Ovary (tissue), 7 donors: ENCODE measurements at regions not wholly inside any gene's neighbourhood (a gene's known extent, or its start where the extent isn't known, plus 50 kb on each side); places are given as distances from the start of the nearest gene placed in this dataset.

ENCODE experiments used
- DNase-seq, 5 donors: peaks; one replicate each; pipeline ENCODE4 v3.0.0-alpha.2; 2019 to 2020
- H3K27ac ChIP-seq, 2 donors: fragments of 200-600 bp; one replicate each; pipeline versions ENCODE4 v1.5.1 to v1.8.0; 2019 to 2022
- H3K27me3 ChIP-seq: fragments of 200-600 bp; one replicate; pipeline ENCODE4 v1.8.0; 2022
- H3K36me3 ChIP-seq: fragments of 200-600 bp; sonication (generic); one replicate; pipeline ENCODE4 v1.5.1; 2019
- H3K4me1 ChIP-seq: one replicate; pipeline ENCODE4 v1.8.1; 2013; ENCODE audit warnings: mild to moderate bottlenecking, moderate library complexity; ENCODE audit not compliant: insufficient read depth
- H3K4me3 ChIP-seq: fragments of 200-600 bp; sonication (generic); one replicate; pipeline ENCODE4 v1.5.1; 2017
- H3K9me3 ChIP-seq, 2 donors: fragments of 200-600 bp in 1 of 2; sonication (generic) in 1 of 2; one replicate each; pipeline versions ENCODE4 v1.5.1 to v1.8.1; 2013 to 2019; ENCODE audit warnings: mild to moderate bottlenecking in 1 of 2, moderate library complexity in 1 of 2
- EP300 ChIP-seq: sonication (generic); formaldehyde crosslinking; IDR thresholded peaks from one replicate; pipeline ENCODE4 v1.6.1; 2017; ENCODE audit warnings: antibody characterized with exemption
- POLR2A ChIP-seq: fragments of 450-650 bp; IDR thresholded peaks from one replicate; pipeline ENCODE4 v1.6.1; 2017; ENCODE audit warnings: antibody characterized with exemption, mild to moderate bottlenecking, moderate library complexity
- WGBS, 3 donors: extraction: QIAGEN DNeasy Blood & Tissue Kit in 1 of 3; methylation state at CpG; one replicate each; pipeline versions ENCODE4 v1.1.5 to v1.1.7; 2013 to 2017; 5-methylcytosine and 5-hydroxymethylcytosine counted together
- intact Hi-C, 4 donors: fragments of 100-400 bp; cut with DNase I; formaldehyde crosslinking; loops; one replicate each; pipeline versions ENCODE4 v1.11.0 to v1.15.1; 2022 to 2023
- TF ChIP-seq, protein P1 (sequence below), 3 donors: fragments of 450-650 bp in 2 of 3; fragments of 200-600 bp in 1 of 3; IDR thresholded peaks; one replicate each; pipeline versions ENCODE4 v1.5.1 to v1.8.0; 2016 to 2022; ENCODE audit warnings: antibody characterized with exemption in 3 of 3, mild to moderate bottlenecking in 1 of 3
- donor health status: DM: no; HTN: no; CAD: no; lungs with moderate emphysema.
- donor health status: DM: no; HTN: no; CAD: no.
- donor health status: Bipolar disorder and iron deficiency.
- donor health status: DM: no; HTN: no; CAD: no.
- donor health status: DM: yes; HTN: yes; CAD: no.

DNA sequence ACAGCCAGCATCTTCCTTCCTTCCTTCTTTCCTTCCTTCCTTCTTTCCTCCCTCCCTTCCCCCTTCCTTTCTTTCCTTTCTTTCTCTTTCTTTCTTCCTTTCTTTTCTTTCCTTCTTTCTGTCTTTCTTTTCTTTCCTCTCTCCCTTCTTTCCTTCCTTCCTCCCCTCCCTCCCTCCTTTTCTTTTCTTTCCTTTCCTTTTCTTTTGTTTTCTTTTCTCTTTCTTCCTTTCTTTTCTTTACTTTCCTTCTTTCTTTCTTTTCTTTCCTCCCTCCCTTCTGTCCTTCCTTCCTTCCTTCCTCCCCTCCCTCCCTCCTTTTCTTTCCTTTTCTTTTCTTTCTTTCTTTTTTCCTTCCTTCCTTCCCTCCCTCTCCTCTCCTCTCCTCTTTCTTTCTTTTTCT, 296.0 kb upstream of the LRRTM4 start:
- Histone ChIP-seq H3K4me3 (no peak overlapping the region), H3K27me3 (no peaks in the 10 kb centered on the region), H3K36me3 (no peaks in the 10 kb centered on the region), H3K27ac (no peak overlapping the region), H3K4me1 (no peaks in the 10 kb centered on the region), H3K9me3 (no peaks in the 10 kb centered on the region)
- intact Hi-C loops = no loop called here
- no peak for DNase-seq
- TF ChIP-seq, protein P1, sequence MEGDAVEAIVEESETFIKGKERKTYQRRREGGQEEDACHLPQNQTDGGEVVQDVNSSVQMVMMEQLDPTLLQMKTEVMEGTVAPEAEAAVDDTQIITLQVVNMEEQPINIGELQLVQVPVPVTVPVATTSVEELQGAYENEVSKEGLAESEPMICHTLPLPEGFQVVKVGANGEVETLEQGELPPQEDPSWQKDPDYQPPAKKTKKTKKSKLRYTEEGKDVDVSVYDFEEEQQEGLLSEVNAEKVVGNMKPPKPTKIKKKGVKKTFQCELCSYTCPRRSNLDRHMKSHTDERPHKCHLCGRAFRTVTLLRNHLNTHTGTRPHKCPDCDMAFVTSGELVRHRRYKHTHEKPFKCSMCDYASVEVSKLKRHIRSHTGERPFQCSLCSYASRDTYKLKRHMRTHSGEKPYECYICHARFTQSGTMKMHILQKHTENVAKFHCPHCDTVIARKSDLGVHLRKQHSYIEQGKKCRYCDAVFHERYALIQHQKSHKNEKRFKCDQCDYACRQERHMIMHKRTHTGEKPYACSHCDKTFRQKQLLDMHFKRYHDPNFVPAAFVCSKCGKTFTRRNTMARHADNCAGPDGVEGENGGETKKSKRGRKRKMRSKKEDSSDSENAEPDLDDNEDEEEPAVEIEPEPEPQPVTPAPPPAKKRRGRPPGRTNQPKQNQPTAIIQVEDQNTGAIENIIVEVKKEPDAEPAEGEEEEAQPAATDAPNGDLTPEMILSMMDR (IDR thresholded peaks at IDR 0.05) = no peak
- TF ChIP-seq POLR2A (no peak), EP300 (no peak)

DNA sequence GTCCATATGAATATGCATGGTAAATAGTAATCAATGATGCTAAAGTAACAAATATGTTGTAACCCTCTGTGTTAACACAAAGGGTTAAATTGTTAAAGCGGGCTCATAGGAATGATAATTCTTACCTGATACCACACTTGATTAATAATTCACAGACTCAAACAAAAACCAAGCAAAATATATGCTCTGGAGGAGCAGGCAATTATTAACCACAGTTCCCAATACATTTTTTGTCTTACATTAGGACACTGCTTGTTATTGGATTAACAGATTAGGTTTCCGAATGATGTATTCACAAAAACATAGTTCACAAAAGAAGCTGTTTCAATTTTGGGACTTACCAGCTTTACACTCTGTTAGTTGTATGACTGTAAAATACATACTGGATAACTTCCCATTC, 300.9 kb upstream of the LRRTM4 start:
- Histone ChIP-seq H3K27me3 (no peaks in the 10 kb centered on the region), H3K27ac (no peak overlapping the region), H3K36me3 (no peaks in the 10 kb centered on the region), H3K9me3 (no peaks in the 10 kb centered on the region), H3K4me3 (no peak overlapping the region), H3K4me1 (no peaks in the 10 kb centered on the region)
- DNase-seq = no peak
- intact Hi-C loops = no loop called here
- TF ChIP-seq POLR2A = no peak
- no peak for TF ChIP-seq EP300
- TF ChIP-seq, protein P1 (IDR thresholded peaks at IDR 0.05) = no peak
- WGBS, 3 donors = 73 to 85% (median 80%) methylated on average over 2 of the region's 2 CpGs

DNA sequence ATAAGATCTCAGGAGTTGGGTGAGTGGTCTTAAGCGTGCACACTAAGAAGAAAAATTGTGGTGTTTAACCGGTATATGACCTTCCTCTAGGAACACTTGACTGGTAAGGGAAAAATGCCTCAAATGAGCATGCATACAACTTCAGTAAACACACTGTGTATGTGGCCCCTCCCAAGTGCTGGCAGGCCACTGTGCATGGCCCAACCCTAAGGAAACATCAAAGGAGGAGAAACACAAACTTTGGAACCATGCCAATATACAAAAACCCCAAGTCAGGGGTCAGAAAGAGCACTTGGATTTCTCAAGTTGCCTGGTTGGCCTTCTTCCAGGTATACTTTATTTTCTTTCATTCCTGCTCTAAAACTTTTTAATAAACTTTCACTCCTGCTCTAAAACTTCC, 308.9 kb upstream of the LRRTM4 start:
- intact Hi-C loops = no loop called here
- H3K4me3 ChIP-seq = no peak overlapping the region
- no peaks in the 10 kb centered on the region for H3K27me3 ChIP-seq
- no peak overlapping the region for H3K27ac ChIP-seq
- no peak for TF ChIP-seq EP300
- DNase-seq = no peak
- 84 to 91% (median 88%) methylated on average over 2 of the region's 2 CpGs for WGBS, 3 donors
- no peaks in the 10 kb centered on the region for H3K36me3 ChIP-seq
- H3K9me3 ChIP-seq = no peaks in the 10 kb centered on the region
- no peaks in the 10 kb centered on the region for H3K4me1 ChIP-seq

DNA sequence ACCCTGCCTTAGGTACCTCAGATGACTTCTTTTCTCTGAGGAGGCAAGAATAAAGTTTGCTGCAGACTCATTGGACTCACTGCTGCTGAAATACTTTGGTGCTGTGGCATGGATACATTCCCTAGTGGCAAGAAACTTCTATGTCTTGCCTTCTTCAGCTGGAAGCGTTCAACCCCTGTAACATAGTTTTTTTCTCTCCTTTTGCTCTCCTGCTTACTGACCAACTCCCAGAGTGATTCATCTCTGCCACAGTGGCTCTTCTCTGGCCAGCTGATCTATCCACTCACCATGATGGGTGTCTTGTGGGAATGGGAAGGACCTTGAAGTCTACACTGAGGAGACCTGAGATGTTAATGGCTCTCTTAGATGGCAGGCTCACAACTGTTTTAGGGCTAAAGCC, 309.3 kb upstream of the LRRTM4 start:
- Histone ChIP-seq H3K27ac (no peak overlapping the region), H3K4me1 (no peaks in the 10 kb centered on the region), H3K4me3 (no peak overlapping the region), H3K9me3 (no peaks in the 10 kb centered on the region), H3K27me3 (no peaks in the 10 kb centered on the region), H3K36me3 (no peaks in the 10 kb centered on the region)
- WGBS, 3 donors = 67 to 83% (median 81%) methylated on average over 1 of the region's 1 CpG
- intact Hi-C loops = no loop called here
- no peak for DNase-seq
- TF ChIP-seq POLR2A = no peak
- TF ChIP-seq EP300 = no peak
- TF ChIP-seq, protein P1 (IDR thresholded peaks at IDR 0.05) = no peak

DNA sequence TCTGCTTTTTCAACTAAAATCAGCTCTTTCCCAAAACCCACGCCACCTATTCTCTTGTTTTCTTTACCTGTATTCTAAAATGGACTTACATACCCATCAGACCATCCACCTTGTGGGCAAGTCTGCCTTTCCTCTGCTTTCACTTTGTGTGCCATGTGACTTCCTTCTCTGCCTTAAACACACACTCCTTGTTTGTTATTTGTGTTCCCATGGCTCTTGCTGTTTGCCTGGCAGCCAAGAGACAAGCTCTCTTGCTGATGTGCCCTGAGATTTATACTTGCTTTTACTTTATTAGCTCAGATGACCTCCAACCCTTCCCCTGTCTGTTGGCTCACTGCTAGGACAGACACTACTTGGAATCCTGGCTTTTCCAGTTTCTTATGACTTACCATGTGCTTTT, 309.7 kb upstream of the LRRTM4 start:
- intact Hi-C loops = no loop called here
- TF ChIP-seq POLR2A = no peak
- WGBS, 3 donors = 23 to 68% (median 24%) methylated on average over 1 of the region's 1 CpG
- H3K27ac ChIP-seq = no peak overlapping the region
- no peaks in the 10 kb centered on the region for H3K4me1 ChIP-seq
- no peaks in the 10 kb centered on the region for H3K9me3 ChIP-seq
- H3K4me3 ChIP-seq = no peak overlapping the region
- H3K27me3 ChIP-seq = no peaks in the 10 kb centered on the region
- H3K36me3 ChIP-seq = no peaks in the 10 kb centered on the region
- DNase-seq = no peak
